RWPE2 (cell line): ENCODE measurements at regions not wholly inside any gene's neighbourhood (a gene's known extent, or its start where the extent isn't known, plus 50 kb on each side); places are given as distances from the start of the nearest gene placed in this dataset.

Experiments used
- ATAC-seq: fragments of 200-7000 bp; cut with Tn5 transposase; 3 replicates; pipeline ENCODE4 v1.9.1; 2021; ENCODE audit warnings: low read depth
- DNase-seq: peaks from one replicate; pipeline ENCODE4 v3.0.0-alpha.2; 2020; ENCODE audit warnings: low spot score
- H3K27ac ChIP-seq: fragments of 450-650 bp; 2 replicates; pipeline ENCODE4 v1.5.1; 2017; ENCODE audit warnings: mild to moderate bottlenecking; ENCODE audit not compliant: poor library complexity, severe bottlenecking
- H3K27me3 ChIP-seq: fragments of 250-450 bp; sonication (Bioruptor Pico); 2 replicates; pipeline ENCODE4 v1.5.1; 2021; ENCODE audit warnings: mild to moderate bottlenecking, moderate library complexity; ENCODE audit not compliant: insufficient read depth, poor library complexity, severe bottlenecking
- H3K36me3 ChIP-seq: fragments of 250-450 bp; sonication (Bioruptor Pico); 2 replicates; pipeline ENCODE4 v1.5.1; 2020; ENCODE audit warnings: low read depth, mild to moderate bottlenecking, moderate library complexity
- H3K4me1 ChIP-seq: fragments of 250-450 bp; sonication (Bioruptor Pico); 2 replicates; pipeline ENCODE4 v1.5.1; 2021; ENCODE audit warnings: mild to moderate bottlenecking, moderate library complexity; ENCODE audit not compliant: insufficient read depth, poor library complexity, severe bottlenecking
- H3K4me3 ChIP-seq: fragments of 250-450 bp; sonication (Bioruptor Pico); 2 replicates; pipeline ENCODE4 v1.5.1; 2021; ENCODE audit warnings: mild to moderate bottlenecking, moderate library complexity; ENCODE audit not compliant: severe bottlenecking
- H3K9me3 ChIP-seq: fragments of 250-450 bp; sonication (Bioruptor Pico); 2 replicates; pipeline ENCODE4 v1.5.1; 2021; ENCODE audit warnings: mild to moderate bottlenecking, moderate library complexity; ENCODE audit not compliant: severe bottlenecking
- CTCF ChIP-seq: fragments of 450-650 bp; IDR thresholded peaks from one replicate; pipeline ENCODE4 v1.5.1; 2017; ENCODE audit warnings: mild to moderate bottlenecking, moderate library complexity; ENCODE audit not compliant: poor library complexity, severe bottlenecking

- H3K4me3 ChIP-seq, result no peak overlapping the region
- no peaks in the 10 kb centered on the region for H3K4me1 ChIP-seq
- H3K9me3 ChIP-seq, result no peaks in the 10 kb centered on the region
- peaks cover 14% of the 10 kb centered on the region for H3K27me3 ChIP-seq
- no peak for TF ChIP-seq CTCF
- no peaks in the 10 kb centered on the region for H3K36me3 ChIP-seq
- no peak for DNase-seq
- no peak overlapping the region for H3K27ac ChIP-seq
- ATAC-seq, result no peak
Measured at GRCh38 chr1:30027247-30027646, 696.1 kb downstream of the MATN1 start.

GRCh38 chr1:30024411-30025195, 698.8 kb downstream of the MATN1 start:
- H3K27ac ChIP-seq, result no peak overlapping the region
- H3K36me3 ChIP-seq, result no peaks in the 10 kb centered on the region
- no peak for ATAC-seq
- peaks cover 2% of the 10 kb centered on the region for H3K4me1 ChIP-seq
- no peak overlapping the region for H3K4me3 ChIP-seq
- no peak for DNase-seq
- peaks cover 14% of the 10 kb centered on the region for H3K27me3 ChIP-seq
- TF ChIP-seq CTCF, result no peak
- no peaks in the 10 kb centered on the region for H3K9me3 ChIP-seq

DNA sequence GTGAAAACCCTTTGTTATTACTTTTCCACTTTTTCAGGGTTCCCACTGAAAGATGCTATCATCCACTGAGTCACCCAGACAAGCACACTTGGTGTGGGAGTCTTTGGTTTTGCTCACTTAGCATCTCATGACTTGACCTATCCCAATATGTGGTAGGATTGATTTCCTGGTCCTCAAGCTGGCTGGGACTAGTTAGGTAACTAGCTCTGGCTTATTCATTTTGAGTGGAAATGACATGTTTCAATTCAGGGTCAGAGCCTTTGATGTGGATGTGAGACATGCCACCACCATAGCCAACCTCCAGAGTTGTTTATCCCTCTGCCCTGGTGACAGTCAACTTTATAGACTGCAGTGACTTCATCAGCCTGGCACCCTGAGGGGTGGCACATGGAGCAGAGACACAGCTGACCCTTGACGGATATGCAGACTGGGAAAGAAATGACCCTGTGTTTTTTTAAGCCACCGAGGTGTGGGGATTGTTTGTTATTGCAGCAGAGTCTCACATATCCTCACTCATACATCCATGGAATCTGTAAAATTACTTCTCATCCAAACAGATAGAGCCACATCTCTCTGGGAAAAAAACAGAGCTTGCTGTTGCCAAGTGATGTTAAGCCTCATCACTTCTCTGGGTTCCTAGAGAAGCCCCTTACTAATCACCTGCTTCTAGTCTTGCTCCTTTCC, 699.9 kb downstream of the MATN1 start:
- H3K27me3 ChIP-seq, result peaks cover 14% of the 10 kb centered on the region
- no peak for TF ChIP-seq CTCF
- DNase-seq (no peak), ATAC-seq (no peak)
- no peak overlapping the region for H3K4me3 ChIP-seq
- no peaks in the 10 kb centered on the region for H3K36me3 ChIP-seq
- no peak overlapping the region for H3K27ac ChIP-seq
- H3K4me1 ChIP-seq, result peaks cover 3% of the 10 kb centered on the region
- H3K9me3 ChIP-seq, result no peaks in the 10 kb centered on the region

DNA sequence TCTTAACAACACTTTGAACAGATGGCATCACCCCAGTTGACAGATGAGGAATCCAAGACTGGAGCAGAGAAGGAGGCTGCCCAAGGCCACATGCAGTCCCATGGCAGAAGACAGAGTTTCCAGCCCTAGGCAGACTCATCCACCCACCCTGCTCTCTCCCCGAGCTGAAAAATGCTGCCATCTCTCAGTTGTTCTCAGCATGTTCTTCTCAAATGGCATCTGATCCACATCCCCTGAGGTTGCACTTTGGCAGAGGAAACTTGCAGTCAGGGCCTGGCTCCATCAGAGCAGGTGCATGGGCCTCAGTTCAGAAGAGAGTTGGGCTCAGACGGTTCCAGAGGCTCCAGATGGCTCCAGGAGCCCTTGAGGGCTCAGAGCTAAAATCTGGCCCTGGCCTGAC, 709.4 kb downstream of the MATN1 start:
- ATAC-seq (no peak), DNase-seq (no peak)
- Histone ChIP-seq H3K4me1 (no peaks in the 10 kb centered on the region), H3K36me3 (no peaks in the 10 kb centered on the region), H3K9me3 (no peaks in the 10 kb centered on the region), H3K4me3 (no peak overlapping the region), H3K27ac (no peak overlapping the region), H3K27me3 (no peaks in the 10 kb centered on the region)
- no peak for TF ChIP-seq CTCF
